ENCODE measurements at regions not wholly inside any gene's neighbourhood (a gene's known extent, or its start where the extent isn't known, plus 50 kb on each side); places are given as distances from the start of the nearest gene placed in this dataset.
A peak's percentile ranks its signal among the peaks of the same experiment; 100 is the strongest.

DNA sequence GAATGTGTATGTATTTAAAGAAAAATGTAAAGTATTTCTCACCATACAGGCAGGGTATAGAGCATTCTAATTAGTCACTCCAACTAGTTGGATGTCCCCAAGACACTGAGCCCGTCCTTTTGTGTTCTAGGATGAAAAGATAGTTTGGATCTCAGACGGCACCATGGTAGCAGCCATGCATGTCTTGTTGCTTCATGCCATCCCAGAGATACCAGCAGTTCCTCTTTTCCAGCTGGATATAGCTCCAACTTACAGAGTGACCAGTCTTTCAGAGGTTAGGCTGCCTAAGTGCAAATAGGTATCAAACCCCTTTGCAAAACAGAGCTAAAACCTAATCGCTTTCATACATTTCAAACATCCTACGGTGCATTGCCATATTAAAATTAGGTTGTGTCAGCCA is 275.3 kb downstream of the MTX2 start:
- Mint-ChIP-seq H3K27me3 (peaks cover 26% of the 10 kb centered on the region), H3K4me3 (no peak overlapping the region), H3K27ac (no peak overlapping the region), H3K36me3 (ENCODE audit: low read depth) (no peaks in the 10 kb centered on the region), H3K4me1 (ENCODE audit: low read depth) (no peaks in the 10 kb centered on the region), H3K9me3 (no peaks in the 10 kb centered on the region)
- no peak for DNase-seq

- Mint-ChIP-seq H3K4me3 (no peak overlapping the region), H3K9me3 (no peaks in the 10 kb centered on the region), H3K4me1 (ENCODE audit: low read depth) (no peaks in the 10 kb centered on the region), H3K36me3 (ENCODE audit: low read depth) (no peaks in the 10 kb centered on the region), H3K27me3 (peaks cover 26% of the 10 kb centered on the region), H3K27ac (no peak overlapping the region)
- no peak for DNase-seq
Measured at GRCh38 chr2:176544991-176545956, 276.0 kb downstream of the MTX2 start.

DNA sequence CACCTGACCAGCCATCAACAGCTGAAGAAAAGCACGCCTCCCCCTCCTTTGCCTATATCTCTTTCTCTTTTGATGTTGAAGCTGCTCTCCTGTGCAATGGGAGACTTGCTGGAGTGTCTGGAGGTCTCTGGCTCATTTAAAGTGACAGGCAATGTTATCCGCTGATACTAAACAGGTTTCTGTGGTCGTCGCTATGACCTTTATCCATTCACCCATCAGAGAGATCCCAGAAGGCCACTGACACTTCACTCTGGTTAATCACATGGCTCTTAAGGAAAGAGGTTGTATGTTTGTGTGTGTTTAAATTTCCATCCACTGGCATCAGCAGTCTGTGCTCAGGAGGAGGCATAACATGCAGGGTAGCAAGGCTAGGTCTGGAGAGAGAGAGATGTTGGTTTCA is 277.3 kb downstream of the MTX2 start:
- H3K4me1 Mint-ChIP-seq (ENCODE audit: low read depth), result no peaks in the 10 kb centered on the region
- no peak for DNase-seq
- H3K36me3 Mint-ChIP-seq (ENCODE audit: low read depth), result no peaks in the 10 kb centered on the region
- peaks cover 28% of the 10 kb centered on the region for H3K27me3 Mint-ChIP-seq
- H3K27ac Mint-ChIP-seq, result no peak overlapping the region
- H3K9me3 Mint-ChIP-seq, result no peaks in the 10 kb centered on the region
- H3K4me3 Mint-ChIP-seq, result no peak overlapping the region

GRCh38 chr2:176552501-176553135 is 283.4 kb downstream of the MTX2 start:
- Mint-ChIP-seq H3K4me1 (ENCODE audit: low read depth) (peaks cover 12% of the 10 kb centered on the region), H3K27ac (no peak overlapping the region), H3K36me3 (ENCODE audit: low read depth) (no peaks in the 10 kb centered on the region), H3K4me3 (no peak overlapping the region), H3K27me3 (peaks cover 52% of the 10 kb centered on the region), H3K9me3 (no peaks in the 10 kb centered on the region)
- no peak for DNase-seq

DNA sequence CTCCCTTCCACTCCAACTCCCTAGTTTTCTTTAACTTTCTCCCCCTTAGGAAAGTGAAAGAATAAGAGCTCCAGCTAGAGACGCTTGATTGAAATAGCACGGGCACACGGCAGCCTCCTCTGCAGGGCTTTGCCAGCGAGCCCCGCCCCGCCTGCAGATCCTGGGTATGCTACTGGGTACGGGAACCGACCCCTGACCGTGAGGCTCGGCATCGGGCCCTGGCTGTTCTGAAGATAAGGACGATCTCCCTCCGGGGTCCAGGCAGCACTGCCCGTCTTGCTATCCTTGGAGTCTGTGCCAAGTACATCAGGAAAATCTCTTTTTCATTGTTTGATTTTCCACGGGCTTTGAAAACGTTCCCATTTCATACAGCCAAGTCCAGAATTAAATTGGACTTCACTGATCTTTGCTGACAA is 284.5 kb downstream of the MTX2 start:
- Mint-ChIP-seq H3K4me3 (peak overlapping the region; percentile 69), H3K4me1 (ENCODE audit: low read depth) (peaks cover 12% of the 10 kb centered on the region), H3K36me3 (ENCODE audit: low read depth) (no peaks in the 10 kb centered on the region), H3K27ac (no peak overlapping the region), H3K9me3 (no peaks in the 10 kb centered on the region), H3K27me3 (peaks cover 55% of the 10 kb centered on the region)
- peak; percentile 55 for DNase-seq

- H3K36me3 Mint-ChIP-seq (ENCODE audit: low read depth), result no peaks in the 10 kb centered on the region
- H3K4me3 Mint-ChIP-seq, result peak overlapping the region; percentile 69
- no peaks in the 10 kb centered on the region for H3K9me3 Mint-ChIP-seq
- peaks cover 57% of the 10 kb centered on the region for H3K27me3 Mint-ChIP-seq
- no peak overlapping the region for H3K27ac Mint-ChIP-seq
- H3K4me1 Mint-ChIP-seq (ENCODE audit: low read depth), result peaks cover 12% of the 10 kb centered on the region
- peak; percentile 45 for DNase-seq
Measured at GRCh38 chr2:176554101-176555048, 285.1 kb downstream of the MTX2 start.

DNA sequence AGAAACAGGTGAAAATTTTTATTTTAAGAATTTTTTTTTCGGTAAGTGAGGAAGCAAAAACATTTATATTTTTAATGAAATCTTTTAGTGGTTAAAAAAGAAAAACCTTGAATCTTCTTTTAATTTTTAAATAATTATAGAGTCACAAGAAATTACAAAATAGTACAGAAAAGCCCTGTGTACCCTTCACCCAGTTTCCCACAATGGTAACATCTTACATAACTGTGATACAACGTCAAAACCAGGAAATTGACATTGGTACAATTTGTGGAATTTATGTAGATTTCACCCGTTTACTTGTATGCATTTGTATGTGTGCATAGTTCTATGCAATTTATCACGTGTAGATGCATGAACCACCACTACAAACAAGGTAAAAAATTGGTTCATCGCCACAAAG is 285.9 kb downstream of the MTX2 start:
- peaks cover 12% of the 10 kb centered on the region for H3K4me1 Mint-ChIP-seq (ENCODE audit: low read depth)
- H3K27ac Mint-ChIP-seq, result no peak overlapping the region
- no peak overlapping the region for H3K4me3 Mint-ChIP-seq
- no peak for DNase-seq
- no peaks in the 10 kb centered on the region for H3K36me3 Mint-ChIP-seq (ENCODE audit: low read depth)
- no peaks in the 10 kb centered on the region for H3K9me3 Mint-ChIP-seq
- H3K27me3 Mint-ChIP-seq, result peaks cover 65% of the 10 kb centered on the region

DNA sequence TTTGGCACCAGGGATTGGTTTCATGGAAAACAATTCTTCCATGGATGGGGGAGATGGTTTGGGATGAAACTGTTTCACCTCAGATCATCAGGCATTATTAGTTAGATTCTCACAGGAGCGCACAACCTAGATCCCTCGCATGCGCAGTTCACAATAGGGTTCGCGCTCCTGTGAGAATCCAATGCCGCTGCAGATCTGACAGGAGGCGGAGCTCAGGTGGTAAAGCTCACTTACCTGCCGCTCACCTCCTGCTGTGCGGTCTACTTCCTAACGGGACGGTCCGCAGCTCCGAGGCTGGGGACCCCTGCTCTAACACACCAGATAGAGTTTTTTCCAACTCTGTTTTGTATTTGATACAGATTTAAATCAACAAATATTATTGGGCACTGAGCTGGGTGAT is 286.5 kb downstream of the MTX2 start:
- DNase-seq, result no peak
- H3K27ac Mint-ChIP-seq, result no peak overlapping the region
- no peak overlapping the region for H3K4me3 Mint-ChIP-seq
- no peaks in the 10 kb centered on the region for H3K36me3 Mint-ChIP-seq (ENCODE audit: low read depth)
- H3K9me3 Mint-ChIP-seq, result no peaks in the 10 kb centered on the region
- peaks cover 12% of the 10 kb centered on the region for H3K4me1 Mint-ChIP-seq (ENCODE audit: low read depth)
- peaks cover 71% of the 10 kb centered on the region for H3K27me3 Mint-ChIP-seq

DNA sequence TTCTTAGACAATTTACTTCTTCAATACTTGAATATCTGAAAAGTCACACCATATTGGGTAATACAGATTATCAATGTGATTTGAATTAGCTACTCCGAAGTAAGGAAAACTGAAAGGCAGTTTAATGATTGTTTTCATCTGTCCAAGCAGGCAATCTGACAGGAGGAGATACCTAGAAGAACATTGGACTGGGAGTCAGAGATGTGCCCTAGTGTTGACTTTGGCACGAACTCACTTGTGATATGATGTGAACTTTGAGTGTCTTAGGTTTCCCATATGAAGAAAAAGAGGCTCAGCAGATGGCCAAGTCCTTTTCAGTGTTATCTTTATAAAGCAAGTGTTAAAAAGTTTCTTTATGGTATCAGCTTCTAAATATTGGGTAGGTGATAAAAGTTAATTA is 287.1 kb downstream of the MTX2 start:
- Mint-ChIP-seq H3K4me3 (no peak overlapping the region), H3K27me3 (peaks cover 77% of the 10 kb centered on the region), H3K4me1 (ENCODE audit: low read depth) (peaks cover 12% of the 10 kb centered on the region), H3K9me3 (no peaks in the 10 kb centered on the region), H3K27ac (no peak overlapping the region), H3K36me3 (ENCODE audit: low read depth) (no peaks in the 10 kb centered on the region)
- no peak for DNase-seq

- Mint-ChIP-seq H3K9me3 (no peaks in the 10 kb centered on the region), H3K4me3 (no peak overlapping the region), H3K36me3 (ENCODE audit: low read depth) (no peaks in the 10 kb centered on the region), H3K27me3 (peaks cover 77% of the 10 kb centered on the region), H3K27ac (no peak overlapping the region), H3K4me1 (ENCODE audit: low read depth) (peaks cover 12% of the 10 kb centered on the region)
- no peak for DNase-seq
Measured at GRCh38 chr2:176557821-176558220, 288.6 kb downstream of the MTX2 start.

DNA sequence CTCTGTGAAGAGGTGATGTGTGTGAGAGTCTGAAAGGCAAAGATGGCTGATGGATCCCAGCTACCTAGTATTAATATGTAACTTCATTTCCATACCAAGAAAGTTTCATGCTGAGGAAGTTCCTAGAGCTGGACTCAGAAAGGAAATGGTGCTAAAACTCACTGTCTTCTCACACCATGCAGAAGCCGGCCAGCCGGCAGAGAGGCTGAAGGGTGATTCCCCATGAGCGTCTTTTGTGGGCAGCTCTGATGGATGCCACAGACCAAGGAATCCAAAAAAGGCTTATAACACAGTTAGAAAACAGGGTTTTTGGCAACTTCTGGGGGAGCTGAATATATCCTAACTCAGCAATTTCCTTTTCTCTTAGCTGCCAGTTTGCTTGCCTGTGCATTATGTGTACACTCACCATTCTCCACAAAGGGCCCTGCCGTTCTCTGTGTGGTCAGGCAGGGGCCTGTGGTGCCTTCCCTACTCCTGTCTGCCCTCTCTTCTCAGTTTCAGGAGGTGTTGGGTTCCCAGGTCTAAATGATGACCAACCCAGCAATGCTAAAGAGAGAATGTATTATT is 289.4 kb downstream of the MTX2 start:
- DNase-seq, result no peak
- Mint-ChIP-seq H3K4me3 (no peak overlapping the region), H3K9me3 (no peaks in the 10 kb centered on the region), H3K4me1 (ENCODE audit: low read depth) (peaks cover 9% of the 10 kb centered on the region), H3K36me3 (ENCODE audit: low read depth) (no peaks in the 10 kb centered on the region), H3K27ac (no peak overlapping the region), H3K27me3 (peaks cover 78% of the 10 kb centered on the region)

DNA sequence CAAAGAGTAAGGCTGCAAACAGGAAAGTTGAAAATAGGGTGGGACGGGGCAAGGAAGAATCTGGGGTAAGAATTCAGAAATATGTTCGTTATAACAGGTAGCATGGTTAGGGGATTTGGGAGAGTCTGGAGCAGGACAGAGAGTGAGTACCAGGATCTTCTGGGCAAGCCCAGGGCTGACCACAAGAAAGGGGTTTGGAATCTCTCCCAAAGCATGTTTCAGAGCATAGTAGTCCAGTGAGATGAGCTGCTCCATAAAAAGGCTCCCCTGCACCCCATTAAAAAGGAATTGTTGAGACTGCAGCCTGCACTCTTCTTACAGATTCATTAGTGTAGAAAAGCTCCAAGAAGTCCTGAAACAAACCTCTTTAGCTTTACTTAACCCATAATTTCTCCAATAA is 291.1 kb downstream of the MTX2 start:
- H3K4me3 Mint-ChIP-seq, result no peak overlapping the region
- H3K9me3 Mint-ChIP-seq, result no peaks in the 10 kb centered on the region
- no peaks in the 10 kb centered on the region for H3K4me1 Mint-ChIP-seq (ENCODE audit: low read depth)
- no peaks in the 10 kb centered on the region for H3K36me3 Mint-ChIP-seq (ENCODE audit: low read depth)
- H3K27ac Mint-ChIP-seq, result no peak overlapping the region
- DNase-seq, result no peak
- H3K27me3 Mint-ChIP-seq, result peaks cover 77% of the 10 kb centered on the region

DNA sequence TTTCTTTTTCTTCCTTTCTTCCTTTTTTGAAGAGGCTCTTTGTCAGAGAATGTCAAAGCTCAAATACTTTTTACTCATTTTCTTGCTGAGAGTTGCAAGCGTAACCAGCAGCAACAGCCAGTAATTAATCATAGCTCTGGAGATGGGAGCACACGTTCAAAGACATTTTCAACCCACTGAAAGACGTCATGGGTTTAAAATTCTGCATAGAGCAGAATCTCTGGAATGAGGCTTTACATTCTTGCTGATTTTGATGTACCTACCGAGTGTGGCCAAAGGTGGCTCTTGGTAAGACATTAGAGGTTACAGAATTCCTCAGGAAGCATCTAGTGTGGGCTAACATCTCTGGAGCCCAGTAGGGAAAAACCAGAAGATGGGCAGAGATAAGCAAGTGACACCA is 292.5 kb downstream of the MTX2 start:
- Mint-ChIP-seq H3K4me3 (no peak overlapping the region), H3K4me1 (ENCODE audit: low read depth) (no peaks in the 10 kb centered on the region), H3K9me3 (no peaks in the 10 kb centered on the region), H3K27me3 (peaks cover 75% of the 10 kb centered on the region), H3K36me3 (ENCODE audit: low read depth) (no peaks in the 10 kb centered on the region), H3K27ac (no peak overlapping the region)
- no peak for DNase-seq
